HG02973 (cell line): ENCODE measurements at regions not wholly inside any gene's neighbourhood (a gene's known extent, or its start where the extent isn't known, plus 50 kb on each side); places are given as distances from the start of the nearest gene placed in this dataset.
A peak's percentile ranks its signal among the peaks of the same experiment; 100 is the strongest.
"Not testable (repeated sequence)": the region's sequence is repeated elsewhere in the genome, so short reads cannot be mapped to it uniquely, and the experiment has no call there.

Experiments used
- ATAC-seq: cut with Tn5 transposase; IDR thresholded peaks from one replicate; pipeline ENCODE4 v1.9.1; 2021; ENCODE audit warnings: moderate library complexity; ENCODE audit not compliant: unreplicated experiment

GRCh38 chr3:30457726-30458125 lies 148.7 kb upstream of the TGFBR2 start:
- no peak for ATAC-seq

- ATAC-seq: no peak
Observed at GRCh38 chr3:30458376-30459171, 147.8 kb upstream of the TGFBR2 start.

- ATAC-seq: no peak
Observed at GRCh38 chr3:30461311-30461710, 145.1 kb upstream of the TGFBR2 start.

GRCh38 chr3:30462721-30463470 lies 143.5 kb upstream of the TGFBR2 start:
- no peak for ATAC-seq

DNA sequence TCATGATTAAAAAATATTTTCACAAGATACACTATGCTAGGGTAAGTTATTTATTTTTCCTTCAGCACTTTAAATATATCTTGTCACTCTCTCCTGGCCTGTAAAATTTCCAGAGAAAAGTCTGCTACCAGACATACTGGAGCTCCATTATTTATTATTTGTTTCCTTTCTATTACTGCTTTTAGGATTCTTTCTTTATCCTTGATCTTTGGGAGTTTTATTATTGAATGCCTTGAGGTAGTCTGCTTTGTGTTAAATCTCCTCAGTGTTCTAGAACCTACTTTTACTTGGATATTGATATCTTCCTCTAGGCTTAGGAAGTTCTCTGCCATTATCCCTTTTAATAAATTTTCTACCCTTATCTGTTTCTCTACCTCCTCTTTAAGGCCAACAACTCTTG lies 142.0 kb upstream of the TGFBR2 start:
- ATAC-seq: no peak

GRCh38 chr3:30465454-30465853 lies 140.9 kb upstream of the TGFBR2 start:
- no peak for ATAC-seq

DNA sequence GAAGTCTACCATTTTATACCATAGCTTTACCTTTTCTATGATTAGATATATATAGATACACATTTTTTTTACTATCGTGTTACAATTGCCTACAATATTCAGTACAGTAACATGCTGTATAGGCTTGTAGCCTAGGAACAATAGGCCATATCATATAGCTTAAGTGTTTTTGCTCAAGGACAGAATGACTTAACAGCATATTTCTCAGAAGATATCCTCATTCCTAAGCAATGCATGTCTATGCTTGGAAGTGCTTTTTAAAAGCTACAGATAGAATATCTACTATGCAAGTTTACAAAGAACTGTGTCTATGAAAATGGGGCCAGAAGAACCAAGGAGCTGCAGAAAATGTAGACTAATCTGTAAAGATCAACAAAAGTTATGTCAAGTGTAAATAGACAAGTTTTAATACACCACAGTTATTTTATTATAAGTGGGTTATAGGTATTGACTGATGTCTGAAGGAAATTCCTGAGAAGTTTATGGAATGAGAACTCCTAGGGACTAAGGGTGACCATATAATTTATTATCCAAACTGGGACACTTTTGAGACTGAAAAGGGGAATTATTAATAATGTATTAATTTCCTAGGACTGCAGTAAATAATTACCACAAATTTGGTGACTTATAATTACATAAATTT lies 138.7 kb upstream of the TGFBR2 start:
- ATAC-seq: no peak

DNA sequence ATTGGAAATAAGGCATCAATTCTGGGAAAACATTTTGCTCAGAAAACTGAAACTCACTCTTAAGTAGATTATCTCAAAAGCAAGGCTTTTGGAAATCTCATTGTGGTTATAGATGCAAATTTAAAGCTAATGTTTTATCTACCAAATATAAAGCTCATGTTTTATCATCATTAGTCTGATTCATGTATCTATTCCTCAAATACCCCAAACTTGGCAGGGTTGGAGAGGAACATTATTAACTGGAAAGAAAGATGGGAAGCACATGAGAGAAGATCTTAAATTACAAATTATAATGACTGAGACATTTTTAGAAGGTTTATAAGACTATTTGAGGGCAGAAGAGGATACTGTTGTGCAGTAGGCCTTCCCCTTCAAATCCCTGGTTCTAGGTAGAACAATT lies 137.3 kb upstream of the TGFBR2 start:
- no peak for ATAC-seq

DNA sequence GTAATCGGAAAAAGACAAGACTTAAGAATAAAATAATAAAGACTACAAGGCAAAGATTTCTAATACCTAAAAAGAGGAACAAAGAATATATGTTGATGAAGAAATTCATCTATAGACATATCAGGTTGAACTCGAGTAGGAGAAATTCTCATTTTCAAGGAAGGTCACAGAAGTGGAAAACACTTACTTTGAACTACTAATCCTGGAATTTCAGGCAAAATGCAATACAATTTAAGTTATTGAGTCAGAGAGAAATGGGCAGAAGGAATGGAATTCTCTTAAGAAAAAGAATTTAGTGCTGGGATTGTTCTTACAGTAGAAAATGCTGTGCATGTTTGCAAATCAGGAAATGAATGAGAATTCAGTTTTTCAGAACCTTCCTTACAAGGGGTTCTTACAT lies 135.9 kb upstream of the TGFBR2 start:
- no peak for ATAC-seq

GRCh38 chr3:30471066-30471465 lies 135.3 kb upstream of the TGFBR2 start:
- no peak for ATAC-seq

DNA sequence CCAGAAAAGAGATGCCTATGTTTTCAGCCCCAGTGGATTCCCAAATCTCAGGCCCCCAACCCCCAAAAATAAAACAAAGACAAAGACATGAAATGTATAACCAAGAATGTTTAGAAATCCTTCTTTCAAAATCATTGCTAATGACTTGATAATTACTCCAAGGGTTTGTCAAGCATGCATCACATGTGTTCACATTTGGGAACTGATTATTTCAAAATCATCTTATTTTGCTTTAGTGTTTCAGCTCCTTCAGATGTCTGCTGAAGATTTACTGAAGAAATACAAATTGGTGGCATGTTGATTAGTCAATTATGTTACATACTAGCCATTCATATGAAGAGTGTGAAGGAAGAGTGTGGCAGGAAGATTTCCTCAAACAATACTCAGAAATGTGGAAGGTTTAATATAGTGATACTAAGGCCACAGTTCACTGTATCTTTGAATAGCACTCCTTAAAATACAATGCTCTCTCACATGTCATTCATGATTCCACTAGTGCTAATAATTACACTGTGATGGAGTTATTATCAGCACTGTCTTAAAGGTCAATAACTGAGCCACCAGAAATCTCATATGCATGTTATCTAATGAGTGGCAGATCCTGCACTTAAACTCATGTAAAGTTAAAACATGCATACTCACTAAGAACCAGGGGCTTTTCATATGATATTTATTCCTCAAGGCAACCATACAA lies 134.5 kb upstream of the TGFBR2 start:
- ATAC-seq: no peak

DNA sequence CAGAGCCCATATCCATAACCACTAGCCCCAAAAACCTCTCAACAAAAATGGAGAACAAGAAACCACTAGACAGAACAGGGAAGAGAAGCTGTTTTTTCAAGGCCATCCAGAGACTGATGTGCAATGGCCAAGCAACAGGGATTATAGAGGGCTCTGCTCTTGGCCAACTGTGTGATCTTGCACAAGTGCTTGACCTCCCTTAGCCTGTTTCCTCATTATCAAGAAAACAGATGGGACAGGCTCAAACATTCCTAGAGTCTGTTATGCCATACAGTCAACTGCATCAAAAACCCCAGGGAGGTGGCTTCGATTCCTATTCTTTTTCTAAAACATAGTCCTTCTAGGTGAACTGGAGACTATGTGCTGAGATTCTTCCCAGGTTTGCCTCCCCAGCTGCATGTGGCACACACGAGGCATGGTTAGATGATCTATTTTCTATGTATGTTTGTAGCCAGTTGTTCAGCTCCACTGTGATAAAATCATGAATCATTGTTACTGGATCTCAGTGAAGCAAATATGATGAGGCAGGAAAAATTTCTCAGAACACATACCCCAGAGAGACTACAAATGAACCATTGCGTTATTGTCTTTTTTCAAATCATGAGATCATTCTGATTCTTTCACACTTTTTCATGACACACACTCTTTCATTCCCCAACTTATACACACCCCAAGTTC lies 132.9 kb upstream of the TGFBR2 start:
- ATAC-seq: no peak

- ATAC-seq: no peak
Observed at GRCh38 chr3:30474371-30474770, 132.0 kb upstream of the TGFBR2 start.

GRCh38 chr3:30475038-30475808 lies 131.2 kb upstream of the TGFBR2 start:
- peak; percentile 80 for ATAC-seq

DNA sequence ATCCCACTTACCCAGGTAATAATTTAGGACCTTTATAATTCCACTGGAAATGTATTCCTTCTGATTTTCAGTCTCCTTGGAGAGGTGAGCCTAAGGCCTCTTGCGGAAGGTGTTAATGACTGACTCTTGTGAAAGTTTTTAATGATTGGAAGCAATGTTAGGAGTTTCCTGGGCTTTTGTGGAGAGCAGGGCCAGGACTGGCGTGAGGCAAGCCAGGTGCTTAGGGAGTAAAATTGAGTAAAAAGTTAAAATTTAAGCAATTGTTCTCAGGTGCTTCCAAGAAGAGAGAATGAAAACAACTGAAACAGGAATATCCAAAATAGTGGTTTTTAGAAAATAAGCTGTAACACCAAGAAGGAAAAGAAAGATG lies 130.6 kb upstream of the TGFBR2 start:
- no peak for ATAC-seq

DNA sequence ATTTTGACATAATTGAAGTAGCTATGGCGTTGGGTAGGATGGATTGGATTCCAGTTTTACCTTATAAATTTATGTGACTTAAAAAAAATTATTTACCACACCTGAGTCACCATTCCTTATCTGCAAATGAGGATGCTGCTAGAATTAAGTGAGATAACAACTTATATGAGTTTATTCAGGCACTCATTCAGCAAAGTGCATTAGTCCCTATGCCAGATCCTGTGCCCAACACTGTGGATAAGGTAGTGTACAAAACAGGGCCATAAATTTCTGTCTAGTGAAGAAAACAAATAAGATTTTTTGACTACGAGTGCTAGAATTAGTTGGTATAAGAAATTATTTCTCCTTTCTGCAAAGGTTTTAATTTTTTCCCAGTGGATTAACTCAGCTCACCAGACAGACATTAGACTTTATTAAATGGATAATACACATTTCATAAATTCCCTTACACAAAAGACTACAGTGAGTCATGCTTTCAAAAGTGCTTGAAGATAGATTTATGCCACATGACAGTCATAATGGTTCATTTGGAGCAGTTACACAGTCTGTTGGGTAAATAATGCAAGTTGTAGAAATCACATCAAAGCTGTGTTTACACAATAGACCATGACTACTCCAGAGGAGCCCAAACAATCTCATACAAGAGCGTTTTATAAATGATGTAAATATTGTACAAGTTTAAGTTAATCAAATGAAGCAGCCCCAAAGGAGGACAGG lies 129.9 kb upstream of the TGFBR2 start:
- ATAC-seq: no peak

- ATAC-seq: no peak
Observed at GRCh38 chr3:30477149-30477921, 129.1 kb upstream of the TGFBR2 start.

- ATAC-seq: not testable (repeated sequence)
Observed at GRCh38 chr3:30479737-30480136, 126.7 kb upstream of the TGFBR2 start.

GRCh38 chr3:30480156-30480555 lies 126.2 kb upstream of the TGFBR2 start:
- not testable (repeated sequence) for ATAC-seq
